MM.1S (cell line): ENCODE measurements at regions not wholly inside any gene's neighbourhood (a gene's known extent, or its start where the extent isn't known, plus 50 kb on each side); places are given as distances from the start of the nearest gene placed in this dataset.

Experiments used
- DNase-seq: peaks from one replicate; pipeline ENCODE4 v3.0.0-alpha.2; 2015
- H2AFZ ChIP-seq: fragments of 300-600 bp; sonication (generic); 2 replicates; pipeline ENCODE4 v1.6.0; 2016; ENCODE audit warnings: antibody characterized with exemption, low read length
- H3F3A ChIP-seq: fragments of 300-600 bp; sonication (generic); 2 replicates; pipeline ENCODE4 v1.6.1; 2016; ENCODE audit warnings: mild to moderate bottlenecking, antibody characterized with exemption, low read length, moderate library complexity, mixed read lengths; ENCODE audit not compliant: insufficient read depth
- H3K27ac ChIP-seq: fragments of 300-600 bp; sonication (generic); 2 replicates; pipeline ENCODE4 v1.5.1; 2016; ENCODE audit warnings: mild to moderate bottlenecking, low read length
- H3K27me3 ChIP-seq: fragments of 300-600 bp; sonication (generic); replicated peaks from 2 replicates; pipeline ENCODE4 v1.6.0; 2016; ENCODE audit warnings: low read length; ENCODE audit not compliant: insufficient read depth
- H3K36me3 ChIP-seq: fragments of 300-600 bp; sonication (generic); replicated peaks from 2 replicates; pipeline ENCODE4 v1.6.1; 2016; ENCODE audit warnings: mild to moderate bottlenecking, low read length, mixed read lengths; ENCODE audit not compliant: insufficient read depth
- H3K4me1 ChIP-seq: fragments of 300-600 bp; sonication (generic); 2 replicates; pipeline ENCODE4 v1.6.1; 2016; ENCODE audit warnings: low read length, mixed read lengths
- H3K4me2 ChIP-seq: fragments of 300-600 bp; sonication (generic); 2 replicates; pipeline ENCODE4 v1.6.0; 2016; ENCODE audit warnings: low read depth, low read length
- H3K4me3 ChIP-seq: fragments of 300-600 bp; sonication (generic); 2 replicates; pipeline ENCODE4 v1.5.1; 2016; ENCODE audit warnings: low read length, mixed read lengths
- H3K79me2 ChIP-seq: fragments of 300-600 bp; sonication (generic); 2 replicates; pipeline ENCODE4 v1.6.1; 2016; ENCODE audit warnings: mixed run types, low read length, mixed read lengths
- H3K9ac ChIP-seq: fragments of 300-600 bp; sonication (generic); 2 replicates; pipeline ENCODE4 v1.6.1; 2016; ENCODE audit warnings: low read length, mixed read lengths
- H3K9me2 ChIP-seq: fragments of 300-600 bp; sonication (generic); replicated peaks from 2 replicates; pipeline ENCODE4 v1.6.1; 2016; ENCODE audit warnings: mild to moderate bottlenecking, low read length, mixed read lengths; ENCODE audit not compliant: insufficient read depth
- H3K9me3 ChIP-seq: fragments of 300-600 bp; sonication (generic); replicated peaks from 2 replicates; pipeline ENCODE4 v1.6.1; 2016; ENCODE audit warnings: mild to moderate bottlenecking, low read length, mixed read lengths; ENCODE audit not compliant: insufficient read depth
- H4K20me1 ChIP-seq: fragments of 300-600 bp; sonication (generic); 2 replicates; pipeline ENCODE4 v1.6.1; 2016; ENCODE audit warnings: mild to moderate bottlenecking, low read length, moderate library complexity, mixed read lengths; ENCODE audit not compliant: insufficient read depth
- EZH2 ChIP-seq: fragments of 300-600 bp; sonication (generic); optimal IDR thresholded peaks from 2 replicates; pipeline ENCODE3; 2017; ENCODE audit warnings: low read depth, mild to moderate bottlenecking, antibody characterized with exemption, low read length, mixed read lengths
- EZH2phosphoT487 ChIP-seq: fragments of 300-600 bp; sonication (generic); IDR thresholded peaks from 2 replicates; pipeline ENCODE4 v1.6.1; 2018; ENCODE audit warnings: antibody characterized with exemption, low read length
- TF ChIP-seq, protein P1 (sequence below): fragments of 300-600 bp; sonication (generic); IDR thresholded peaks from 2 replicates; pipeline ENCODE4 v1.5.1; 2016; ENCODE audit warnings: antibody characterized with exemption, low read length, mixed read lengths

DNA sequence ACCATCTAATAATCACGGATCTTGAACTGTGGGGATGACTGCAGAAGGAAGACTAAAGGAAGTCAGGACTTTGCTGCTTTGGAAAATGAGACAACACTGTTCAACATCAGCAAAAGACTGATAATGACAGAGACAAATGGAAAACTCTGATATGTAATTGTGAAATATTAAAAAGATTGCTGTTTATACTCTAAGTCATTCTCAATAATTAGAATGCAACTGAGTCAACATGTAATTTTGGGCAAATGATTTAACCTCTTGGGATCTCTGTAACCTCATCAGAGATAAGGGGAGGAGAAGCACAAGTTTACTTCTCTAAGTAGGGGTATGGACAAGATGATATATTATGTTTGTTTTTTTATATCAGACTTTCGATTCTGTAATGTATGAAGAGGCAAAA lies 121.9 kb downstream of the GASK1B start:
- no peaks in the 10 kb centered on the region for H3K36me3 ChIP-seq
- no peak overlapping the region for H3K4me3 ChIP-seq
- H3K4me1 ChIP-seq: no peaks in the 10 kb centered on the region
- no peak for TF ChIP-seq EZH2phosphoT487
- TF ChIP-seq, protein P1, sequence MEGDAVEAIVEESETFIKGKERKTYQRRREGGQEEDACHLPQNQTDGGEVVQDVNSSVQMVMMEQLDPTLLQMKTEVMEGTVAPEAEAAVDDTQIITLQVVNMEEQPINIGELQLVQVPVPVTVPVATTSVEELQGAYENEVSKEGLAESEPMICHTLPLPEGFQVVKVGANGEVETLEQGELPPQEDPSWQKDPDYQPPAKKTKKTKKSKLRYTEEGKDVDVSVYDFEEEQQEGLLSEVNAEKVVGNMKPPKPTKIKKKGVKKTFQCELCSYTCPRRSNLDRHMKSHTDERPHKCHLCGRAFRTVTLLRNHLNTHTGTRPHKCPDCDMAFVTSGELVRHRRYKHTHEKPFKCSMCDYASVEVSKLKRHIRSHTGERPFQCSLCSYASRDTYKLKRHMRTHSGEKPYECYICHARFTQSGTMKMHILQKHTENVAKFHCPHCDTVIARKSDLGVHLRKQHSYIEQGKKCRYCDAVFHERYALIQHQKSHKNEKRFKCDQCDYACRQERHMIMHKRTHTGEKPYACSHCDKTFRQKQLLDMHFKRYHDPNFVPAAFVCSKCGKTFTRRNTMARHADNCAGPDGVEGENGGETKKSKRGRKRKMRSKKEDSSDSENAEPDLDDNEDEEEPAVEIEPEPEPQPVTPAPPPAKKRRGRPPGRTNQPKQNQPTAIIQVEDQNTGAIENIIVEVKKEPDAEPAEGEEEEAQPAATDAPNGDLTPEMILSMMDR: no peak
- TF ChIP-seq EZH2: no peak
- no peaks in the 10 kb centered on the region for H3K9me2 ChIP-seq
- H3K79me2 ChIP-seq: no peaks in the 10 kb centered on the region
- H3K4me2 ChIP-seq: no peak overlapping the region
- H3K27ac ChIP-seq: no peak overlapping the region
- no peaks in the 10 kb centered on the region for H4K20me1 ChIP-seq
- no peaks in the 10 kb centered on the region for H3K27me3 ChIP-seq
- H3K9me3 ChIP-seq: no peaks in the 10 kb centered on the region
- no peak overlapping the region for H3K9ac ChIP-seq
- no peak for DNase-seq
- no peaks in the 10 kb centered on the region for H3F3A ChIP-seq
- no peak overlapping the region for H2AFZ ChIP-seq

DNA sequence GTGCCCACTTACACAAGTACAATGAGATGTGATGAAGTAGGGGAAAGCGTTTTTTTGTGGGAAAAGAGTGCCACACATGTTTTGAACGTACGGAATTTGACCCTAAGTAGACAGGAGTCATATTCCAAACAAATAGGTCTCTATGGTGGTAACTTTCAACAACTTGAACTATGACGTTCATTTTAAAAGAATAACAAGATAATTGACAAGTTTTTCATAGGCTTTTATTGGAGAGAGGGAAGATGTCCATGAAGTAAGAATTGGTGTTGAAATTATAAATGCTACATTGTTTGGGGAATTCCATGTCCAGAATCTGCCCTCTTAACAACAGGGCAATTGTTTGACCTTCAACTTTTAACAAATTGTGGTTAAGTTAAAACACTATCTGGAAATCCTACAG lies 126.5 kb downstream of the GASK1B start:
- TF ChIP-seq, protein P1: no peak
- TF ChIP-seq EZH2: no peak
- TF ChIP-seq EZH2phosphoT487: no peak
- no peaks in the 10 kb centered on the region for H3K9me2 ChIP-seq
- H3K79me2 ChIP-seq: no peaks in the 10 kb centered on the region

DNA sequence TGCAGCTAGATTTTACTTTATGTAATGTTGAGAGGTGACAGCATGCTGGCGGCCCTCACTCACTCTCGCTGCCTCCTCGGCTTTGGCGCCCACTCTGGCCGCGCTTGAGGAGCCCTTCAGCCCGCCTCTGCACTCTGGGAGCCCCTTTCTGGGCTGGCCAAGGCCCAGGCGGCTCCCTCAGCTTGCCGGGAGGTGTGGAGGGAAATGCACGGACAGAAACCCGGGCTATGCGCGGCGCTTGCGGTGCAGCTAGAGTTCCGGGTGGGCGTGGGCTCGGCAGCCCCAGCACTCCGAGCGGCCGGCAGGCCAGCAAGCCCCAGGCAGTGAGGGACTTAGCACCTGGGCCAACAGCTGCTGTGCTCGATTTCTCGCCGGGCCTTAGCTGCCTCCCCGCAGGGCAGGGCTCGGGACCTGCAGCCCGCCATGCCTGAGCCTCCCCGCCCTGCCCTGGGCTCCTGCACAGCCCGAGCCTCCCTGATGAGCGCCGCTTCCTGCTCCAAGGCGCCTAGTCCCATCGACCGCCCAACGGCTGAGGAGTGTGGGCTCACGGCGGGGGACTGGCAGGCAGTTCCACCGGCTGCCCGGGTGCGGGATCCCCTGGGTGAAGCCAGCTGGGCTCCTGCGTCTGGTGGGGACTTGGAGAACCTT lies 128.7 kb downstream of the GASK1B start:
- H3K9me3 ChIP-seq: no peaks in the 10 kb centered on the region

More for the DNA sequence above, 126.5 kb downstream of the GASK1B start:
- Histone ChIP-seq H4K20me1 (no peaks in the 10 kb centered on the region), H3K4me1 (no peaks in the 10 kb centered on the region), H3K4me2 (no peak overlapping the region), H3K27ac (no peak overlapping the region), H3K36me3 (no peaks in the 10 kb centered on the region), H2AFZ (no peak overlapping the region), H3K27me3 (no peaks in the 10 kb centered on the region), H3F3A (no peaks in the 10 kb centered on the region), H3K9ac (no peak overlapping the region), H3K4me3 (no peak overlapping the region), H3K9me3 (no peaks in the 10 kb centered on the region)
- no peak for DNase-seq

More for the DNA sequence above, 128.7 kb downstream of the GASK1B start:
- Histone ChIP-seq H3K27ac (no peak overlapping the region), H3K4me1 (no peaks in the 10 kb centered on the region), H3K79me2 (no peaks in the 10 kb centered on the region), H4K20me1 (no peaks in the 10 kb centered on the region), H3K4me3 (no peak overlapping the region), H3K9me2 (no peaks in the 10 kb centered on the region), H3K9ac (no peak overlapping the region), H3K4me2 (no peak overlapping the region), H2AFZ (no peak overlapping the region), H3K27me3 (no peaks in the 10 kb centered on the region), H3K36me3 (no peaks in the 10 kb centered on the region), H3F3A (no peaks in the 10 kb centered on the region)
- DNase-seq: no peak
- TF ChIP-seq EZH2 (no peak), EZH2phosphoT487 (no peak)
- TF ChIP-seq, protein P1: no peak
